ENCODE measurements at regions not wholly inside any gene's neighbourhood (a gene's known extent, or its start where the extent isn't known, plus 50 kb on each side); places are given as distances from the start of the nearest gene placed in this dataset.

DNA sequence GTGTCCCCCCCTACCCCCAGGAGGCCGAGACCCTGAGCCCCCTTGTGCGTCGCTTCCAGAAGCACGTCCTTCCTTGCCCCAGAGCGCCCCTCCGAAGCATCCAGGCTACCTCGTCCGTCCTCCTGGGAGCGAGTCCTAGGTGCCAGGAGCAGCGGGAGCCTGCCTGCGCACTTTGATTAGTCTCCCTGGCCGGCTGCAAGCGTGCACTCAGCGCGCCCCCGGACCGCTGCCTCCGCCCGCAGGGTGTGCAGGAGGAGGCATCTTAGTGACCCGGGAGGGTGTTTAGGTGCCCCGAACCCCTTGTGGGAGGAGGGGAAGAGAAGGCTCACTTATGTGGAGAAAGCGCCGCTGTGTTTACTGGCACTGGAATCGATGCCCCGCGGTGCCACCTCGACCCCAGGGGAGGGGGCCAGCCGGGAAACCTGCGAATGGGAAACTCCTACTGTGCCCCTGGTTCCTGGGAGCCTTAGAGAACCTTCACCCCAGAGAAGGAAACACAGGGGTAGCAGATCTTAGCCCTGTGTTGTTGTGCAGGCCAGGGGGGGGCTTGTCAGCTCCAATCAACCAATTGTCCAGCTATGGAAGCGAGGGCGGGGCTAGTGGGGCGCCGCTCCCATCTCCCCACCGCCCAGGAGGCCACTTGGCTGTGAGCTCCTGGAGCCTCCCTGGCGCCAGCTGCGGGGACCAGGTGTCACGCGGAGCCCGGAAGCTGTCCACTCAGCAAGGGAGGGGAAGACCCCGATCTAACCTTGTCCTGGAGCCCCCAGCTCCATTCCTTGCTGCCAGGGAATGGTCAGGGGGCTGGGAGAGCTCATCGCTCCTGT lies 922.8 kb upstream of the EEF2KMT start:
- H3K27ac ChIP-seq: no peak overlapping the region
- H3K27me3 ChIP-seq: no peaks in the 10 kb centered on the region
- no peak overlapping the region for H3K4me3 ChIP-seq
- intact Hi-C loops (cut with DNase I; ENCODE audit: low total_unique reads): no loop called here
- no peaks in the 10 kb centered on the region for H3K36me3 ChIP-seq
- no peaks in the 10 kb centered on the region for H3K4me1 ChIP-seq
- no peak for DNase-seq
- H3K9me3 ChIP-seq: no peaks in the 10 kb centered on the region
- TF ChIP-seq POLR2A (IDR thresholded peaks at IDR 0.05): no peak
- TF ChIP-seq, protein P1, sequence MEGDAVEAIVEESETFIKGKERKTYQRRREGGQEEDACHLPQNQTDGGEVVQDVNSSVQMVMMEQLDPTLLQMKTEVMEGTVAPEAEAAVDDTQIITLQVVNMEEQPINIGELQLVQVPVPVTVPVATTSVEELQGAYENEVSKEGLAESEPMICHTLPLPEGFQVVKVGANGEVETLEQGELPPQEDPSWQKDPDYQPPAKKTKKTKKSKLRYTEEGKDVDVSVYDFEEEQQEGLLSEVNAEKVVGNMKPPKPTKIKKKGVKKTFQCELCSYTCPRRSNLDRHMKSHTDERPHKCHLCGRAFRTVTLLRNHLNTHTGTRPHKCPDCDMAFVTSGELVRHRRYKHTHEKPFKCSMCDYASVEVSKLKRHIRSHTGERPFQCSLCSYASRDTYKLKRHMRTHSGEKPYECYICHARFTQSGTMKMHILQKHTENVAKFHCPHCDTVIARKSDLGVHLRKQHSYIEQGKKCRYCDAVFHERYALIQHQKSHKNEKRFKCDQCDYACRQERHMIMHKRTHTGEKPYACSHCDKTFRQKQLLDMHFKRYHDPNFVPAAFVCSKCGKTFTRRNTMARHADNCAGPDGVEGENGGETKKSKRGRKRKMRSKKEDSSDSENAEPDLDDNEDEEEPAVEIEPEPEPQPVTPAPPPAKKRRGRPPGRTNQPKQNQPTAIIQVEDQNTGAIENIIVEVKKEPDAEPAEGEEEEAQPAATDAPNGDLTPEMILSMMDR (IDR thresholded peaks at IDR 0.05): no peak

DNA sequence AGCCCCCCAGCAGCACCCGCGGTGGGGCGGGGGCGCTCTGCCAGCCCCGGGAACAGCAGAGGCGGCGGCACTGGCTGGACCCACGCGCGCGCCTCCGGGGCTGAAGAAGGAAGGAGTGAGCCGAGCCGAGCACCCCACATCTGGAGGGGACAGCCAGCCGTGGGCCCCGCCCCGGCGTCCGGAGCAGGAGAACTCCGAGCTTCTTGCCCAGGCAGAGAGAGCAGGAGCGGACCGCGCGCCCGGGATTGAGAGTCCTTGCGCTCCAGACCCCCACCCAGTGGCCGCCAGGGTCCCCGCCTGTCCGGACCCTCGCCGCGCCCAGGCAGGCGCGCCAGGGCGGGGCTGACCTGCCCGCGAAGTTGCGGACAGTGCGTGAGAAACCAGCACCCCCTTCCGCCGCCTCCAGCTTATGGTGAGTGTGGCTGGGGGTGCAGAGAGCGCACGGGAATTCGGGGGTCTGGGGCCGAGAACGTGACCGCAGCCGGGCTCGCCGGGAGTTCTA lies 921.9 kb upstream of the EEF2KMT start:
- TF ChIP-seq, protein P1 (IDR thresholded peaks at IDR 0.05): no peak
- no peak for TF ChIP-seq POLR2A (IDR thresholded peaks at IDR 0.05)
- Histone ChIP-seq H3K4me1 (no peaks in the 10 kb centered on the region), H3K27ac (no peak overlapping the region), H3K4me3 (no peak overlapping the region), H3K36me3 (no peaks in the 10 kb centered on the region), H3K9me3 (no peaks in the 10 kb centered on the region), H3K27me3 (no peaks in the 10 kb centered on the region)
- intact Hi-C loops (cut with DNase I; ENCODE audit: low total_unique reads): no loop called here
- no peak for DNase-seq

DNA sequence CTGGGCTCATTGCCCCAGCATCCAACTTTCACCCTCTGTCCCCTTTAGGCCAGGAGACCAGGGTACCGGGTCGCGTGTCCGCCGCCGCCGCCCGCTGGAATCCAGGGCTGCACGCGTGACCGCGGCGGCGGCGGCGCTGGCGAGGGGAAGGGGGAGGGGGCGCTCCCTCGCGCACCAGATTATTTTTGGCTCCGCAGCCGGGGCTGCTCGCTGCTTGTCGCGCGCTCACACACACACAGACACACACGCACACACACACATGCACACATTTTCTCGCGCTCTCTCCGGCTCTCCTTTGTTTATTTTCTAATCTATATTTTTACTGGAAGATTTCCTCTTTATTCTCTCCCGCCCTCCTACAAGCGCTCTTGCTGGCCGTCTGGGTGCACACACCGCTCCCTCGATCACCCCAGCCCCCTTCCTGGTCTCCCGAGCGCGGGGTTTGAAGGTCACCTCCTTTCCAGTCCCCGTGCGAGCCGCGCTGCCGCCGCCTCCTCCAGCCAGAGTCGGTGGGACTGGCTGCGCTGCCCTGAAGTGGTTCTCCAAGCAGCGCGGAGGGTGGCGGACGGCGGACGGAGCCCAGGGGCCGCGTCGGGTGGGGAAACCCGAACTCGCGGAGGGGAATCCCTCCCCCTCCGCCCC lies 921.4 kb upstream of the EEF2KMT start:
- Histone ChIP-seq H3K36me3 (no peaks in the 10 kb centered on the region), H3K27me3 (no peaks in the 10 kb centered on the region), H3K9me3 (no peaks in the 10 kb centered on the region), H3K4me1 (no peaks in the 10 kb centered on the region), H3K4me3 (no peak overlapping the region), H3K27ac (no peak overlapping the region)
- intact Hi-C loops (cut with DNase I; ENCODE audit: low total_unique reads): no loop called here
- DNase-seq: no peak
- no peak for TF ChIP-seq POLR2A (IDR thresholded peaks at IDR 0.05)
- TF ChIP-seq, protein P1 (IDR thresholded peaks at IDR 0.05): no peak

DNA sequence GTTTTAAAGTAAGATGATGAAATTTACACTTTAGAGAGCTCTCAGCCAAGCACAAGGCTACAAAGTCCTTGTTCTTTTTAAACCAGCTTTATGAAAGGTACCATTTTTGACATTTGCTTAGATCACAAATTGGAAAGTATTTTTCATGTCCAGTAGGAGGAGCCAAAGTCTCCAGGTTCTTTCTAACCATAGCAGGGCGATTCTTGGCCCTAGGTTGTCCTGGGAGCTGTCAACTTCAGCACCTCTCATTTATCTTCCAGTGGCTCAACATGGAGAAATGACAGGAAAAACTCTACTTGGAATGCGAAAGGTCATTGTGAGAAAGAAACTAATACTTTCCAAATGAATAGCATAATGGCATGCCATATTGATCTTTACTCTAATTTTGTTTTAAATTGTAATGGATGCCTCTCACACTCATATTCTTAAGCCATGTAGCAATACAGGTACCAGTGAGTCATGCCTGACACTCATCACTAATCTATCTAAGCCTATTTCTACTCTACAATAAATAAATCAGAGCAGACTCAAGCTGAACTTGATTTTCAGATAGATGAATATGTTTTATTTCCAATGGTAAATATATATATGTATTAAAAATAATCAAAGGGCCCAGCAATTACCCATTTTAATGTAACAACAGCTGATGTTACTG lies 919.1 kb upstream of the EEF2KMT start:
- Histone ChIP-seq H3K9me3 (no peaks in the 10 kb centered on the region), H3K36me3 (no peaks in the 10 kb centered on the region), H3K4me1 (no peaks in the 10 kb centered on the region), H3K4me3 (no peak overlapping the region), H3K27me3 (no peaks in the 10 kb centered on the region), H3K27ac (no peak overlapping the region)
- TF ChIP-seq, protein P1 (IDR thresholded peaks at IDR 0.05): no peak
- TF ChIP-seq POLR2A (IDR thresholded peaks at IDR 0.05): no peak
- DNase-seq: no peak
- intact Hi-C loops (cut with DNase I; ENCODE audit: low total_unique reads): no loop called here

DNA sequence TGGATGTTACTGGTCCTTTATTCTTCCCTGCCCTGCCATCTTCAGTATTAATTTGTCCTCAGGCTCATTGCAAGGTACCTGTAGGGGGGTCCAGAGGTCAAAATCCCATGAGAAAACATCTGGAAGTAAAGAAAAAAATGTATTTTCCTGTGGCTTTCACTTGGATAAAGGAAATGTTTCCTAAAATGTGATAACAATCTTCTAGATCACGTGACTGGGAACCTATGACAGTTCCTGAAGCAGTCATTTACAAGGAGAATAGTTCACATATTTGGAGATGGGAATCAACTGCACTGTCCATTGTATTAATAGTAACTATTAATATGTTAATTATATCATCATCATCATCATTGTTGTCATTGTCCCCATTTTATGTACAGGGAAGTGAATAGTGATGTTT lies 915.1 kb upstream of the EEF2KMT start:
- no peaks in the 10 kb centered on the region for H3K36me3 ChIP-seq
- no peak overlapping the region for H3K4me3 ChIP-seq
- no peaks in the 10 kb centered on the region for H3K9me3 ChIP-seq
- H3K27me3 ChIP-seq: no peaks in the 10 kb centered on the region
- no peak for TF ChIP-seq POLR2A (IDR thresholded peaks at IDR 0.05)
- TF ChIP-seq, protein P1 (IDR thresholded peaks at IDR 0.05): no peak
- intact Hi-C loops (cut with DNase I; ENCODE audit: low total_unique reads): no loop called here
- no peak overlapping the region for H3K27ac ChIP-seq
- DNase-seq: no peak
- no peaks in the 10 kb centered on the region for H3K4me1 ChIP-seq

All from uterus (tissue), 3 donors.